PFSK-1 (cell line): ENCODE measurements at regions not wholly inside any gene's neighbourhood (a gene's known extent, or its start where the extent isn't known, plus 50 kb on each side); places are given as distances from the start of the nearest gene placed in this dataset.

ENCODE experiments used
- FOXP2 ChIP-seq: optimal IDR thresholded peaks from 2 replicates; pipeline ENCODE3; 2011; ENCODE audit warnings: borderline replicate concordance, control low read depth, inconsistent platforms; ENCODE audit not compliant: insufficient read depth; ENCODE audit errors: extremely low read length, extremely low read depth
- POLR2AphosphoS5 ChIP-seq: IDR thresholded peaks from 2 replicates; pipeline ENCODE4 v1.6.1; 2012; ENCODE audit warnings: low read depth, mild to moderate bottlenecking, control low read depth, low read length, moderate library complexity
- REST ChIP-seq, 2 experiments: IDR thresholded peaks; 2 replicates each; pipeline versions ENCODE4 v1.6.1 to v1.8.0; 2011 to 2012; ENCODE audit warnings: low read depth in 2 of 2, low read length in 2 of 2, control low read depth in 1 of 2, inconsistent platforms in 1 of 2, mild to moderate bottlenecking in 1 of 2, moderate library complexity in 1 of 2; ENCODE audit not compliant: insufficient read depth in 1 of 2
- SIN3A ChIP-seq: IDR thresholded peaks from 2 replicates; pipeline ENCODE4 v1.6.1; 2012; ENCODE audit warnings: mild to moderate bottlenecking, low read length, moderate library complexity, borderline replicate concordance; ENCODE audit not compliant: insufficient read depth
- TAF1 ChIP-seq: IDR thresholded peaks from 2 replicates; pipeline ENCODE4 v1.6.1; 2012; ENCODE audit warnings: low read length, control low read depth, borderline replicate concordance; ENCODE audit not compliant: insufficient read depth

- TF ChIP-seq TAF1 (no peak), FOXP2 (no peak), POLR2AphosphoS5 (no peak), REST (IDR thresholded peaks at IDR 0.05; ENCODE audit: insufficient read depth in 1 of 2, low read depth in 2 of 2, low read length in 2 of 2) (no peak), SIN3A (no peak)
Observed at GRCh38 chr2:138997856-138998517, 217.8 kb upstream of the NXPH2 start.

- TF ChIP-seq REST (IDR thresholded peaks at IDR 0.05; ENCODE audit: insufficient read depth in 1 of 2, low read depth in 2 of 2, low read length in 2 of 2) (no peak), SIN3A (no peak)
Observed at GRCh38 chr2:138997346-138997745, 217.2 kb upstream of the NXPH2 start.

- no peak for TF ChIP-seq FOXP2
- TF ChIP-seq TAF1: no peak
- TF ChIP-seq SIN3A: no peak
- no peak for TF ChIP-seq POLR2AphosphoS5
- TF ChIP-seq REST (IDR thresholded peaks at IDR 0.05; ENCODE audit: insufficient read depth in 1 of 2, low read depth in 2 of 2, low read length in 2 of 2): no peak
Observed at GRCh38 chr2:138994502-138994901, 214.3 kb upstream of the NXPH2 start.

GRCh38 chr2:138985881-138986280 is 205.7 kb upstream of the NXPH2 start:
- TF ChIP-seq SIN3A (no peak), TAF1 (no peak)

- TF ChIP-seq TAF1 (no peak), FOXP2 (no peak), SIN3A (no peak), POLR2AphosphoS5 (no peak), REST (IDR thresholded peaks at IDR 0.05; ENCODE audit: insufficient read depth in 1 of 2, low read depth in 2 of 2, low read length in 2 of 2) (no peak)
Observed at GRCh38 chr2:138979131-138979785, 199.1 kb upstream of the NXPH2 start.
